ENCODE measurements at regions not wholly inside any gene's neighbourhood (a gene's known extent, or its start where the extent isn't known, plus 50 kb on each side); places are given as distances from the start of the nearest gene placed in this dataset.

DNA sequence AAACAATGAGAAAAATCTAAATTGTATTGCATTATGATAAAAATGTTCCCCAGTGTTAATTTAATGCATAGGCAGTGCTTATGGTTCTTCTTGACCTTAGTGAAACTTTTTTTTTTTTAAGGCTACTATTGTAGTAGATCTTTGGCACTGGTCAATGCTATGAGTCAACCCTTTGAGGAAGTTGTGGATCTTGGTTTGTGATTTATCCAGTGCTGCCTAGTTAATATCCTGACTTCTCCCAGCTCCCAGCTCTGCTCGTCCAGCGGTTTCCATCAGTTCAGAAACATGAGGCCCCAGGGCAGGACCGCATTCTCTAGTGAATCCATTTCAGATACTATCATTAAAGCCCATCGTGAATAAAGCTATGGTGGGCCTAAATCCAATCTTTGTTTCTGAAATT, 364.5 kb upstream of the JARID2 start:
- ChIA-PET RAD21 (ENCODE audit: unreplicated experiment) (no interaction called here), POLR2A (interaction anchor here (0.7 kb wide), 1 partner anchor 710 kb away, joined by 4 read pairs; no protein-coding TSS in a partner anchor), SMC1A (ENCODE audit: uncharacterized antibody, unreplicated experiment) (interaction anchor here (1.1 to 1.6 kb wide), 2 partner anchors 8 to 16 kb away, joined by 4 read pairs; no protein-coding TSS in a partner anchor), CTCF (interaction anchor here (0.6 kb wide), 2 partner anchors 25 to 455 kb away, joined by 3 read pairs; no protein-coding TSS in a partner anchor)
- H3K9me3 ChIP-seq (replicated peaks; ENCODE audit: control insufficient read depth, insufficient read depth, low read length) = no peaks in the 10 kb centered on the region; the same call in 2 of the 3 replicates
- ATAC-seq (no peak), DNase-seq (ENCODE audit: low read depth, low spot score) (no peak), FAIRE-seq (no peak)
- TF ChIP-seq, protein P1, sequence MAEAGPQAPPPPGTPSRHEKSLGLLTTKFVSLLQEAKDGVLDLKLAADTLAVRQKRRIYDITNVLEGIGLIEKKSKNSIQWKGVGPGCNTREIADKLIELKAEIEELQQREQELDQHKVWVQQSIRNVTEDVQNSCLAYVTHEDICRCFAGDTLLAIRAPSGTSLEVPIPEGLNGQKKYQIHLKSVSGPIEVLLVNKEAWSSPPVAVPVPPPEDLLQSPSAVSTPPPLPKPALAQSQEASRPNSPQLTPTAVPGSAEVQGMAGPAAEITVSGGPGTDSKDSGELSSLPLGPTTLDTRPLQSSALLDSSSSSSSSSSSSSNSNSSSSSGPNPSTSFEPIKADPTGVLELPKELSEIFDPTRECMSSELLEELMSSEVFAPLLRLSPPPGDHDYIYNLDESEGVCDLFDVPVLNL (IDR thresholded peaks at IDR 0.05; ENCODE audit: low read depth, low read length) = no peak
- no peak for TF ChIP-seq NR2F1 (conservative IDR thresholded peaks at IDR 0.05)
- no peak for TF ChIP-seq CBFB (IDR thresholded peaks at IDR 0.05; ENCODE audit: low read depth)
- TF ChIP-seq, protein P2, sequence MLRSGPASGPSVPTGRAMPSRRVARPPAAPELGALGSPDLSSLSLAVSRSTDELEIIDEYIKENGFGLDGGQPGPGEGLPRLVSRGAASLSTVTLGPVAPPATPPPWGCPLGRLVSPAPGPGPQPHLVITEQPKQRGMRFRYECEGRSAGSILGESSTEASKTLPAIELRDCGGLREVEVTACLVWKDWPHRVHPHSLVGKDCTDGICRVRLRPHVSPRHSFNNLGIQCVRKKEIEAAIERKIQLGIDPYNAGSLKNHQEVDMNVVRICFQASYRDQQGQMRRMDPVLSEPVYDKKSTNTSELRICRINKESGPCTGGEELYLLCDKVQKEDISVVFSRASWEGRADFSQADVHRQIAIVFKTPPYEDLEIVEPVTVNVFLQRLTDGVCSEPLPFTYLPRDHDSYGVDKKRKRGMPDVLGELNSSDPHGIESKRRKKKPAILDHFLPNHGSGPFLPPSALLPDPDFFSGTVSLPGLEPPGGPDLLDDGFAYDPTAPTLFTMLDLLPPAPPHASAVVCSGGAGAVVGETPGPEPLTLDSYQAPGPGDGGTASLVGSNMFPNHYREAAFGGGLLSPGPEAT (IDR thresholded peaks at IDR 0.05; ENCODE audit: low read depth) = no peak
- no peak for TF ChIP-seq EED (IDR thresholded peaks at IDR 0.05; ENCODE audit: low read depth)
- no peak for TF ChIP-seq RB1 (IDR thresholded peaks at IDR 0.05; ENCODE audit: borderline replicate concordance)
- no peak for TF ChIP-seq USF1 (IDR thresholded peaks at IDR 0.05; ENCODE audit: borderline replicate concordance, extremely low read length, insufficient read depth, low read depth, low read length)
- TF ChIP-seq IKZF1 (conservative IDR thresholded peaks at IDR 0.05) = no peak
- no peak for TF ChIP-seq RFX5 (IDR thresholded peaks at IDR 0.05; ENCODE audit: low read depth, low read length)
- no peak for TF ChIP-seq POU2F2 (IDR thresholded peaks at IDR 0.05; ENCODE audit: borderline replicate concordance, low read depth, low read length)
- no peak for TF ChIP-seq ZNF592 (IDR thresholded peaks at IDR 0.05)
- TF ChIP-seq SUZ12 (IDR thresholded peaks at IDR 0.05; ENCODE audit: unreplicated experiment) = no peak
- TF ChIP-seq POLR2AphosphoS5 (IDR thresholded peaks at IDR 0.05; ENCODE audit: low read length) = no peak
- no peak for TF ChIP-seq ZNF384 (IDR thresholded peaks at IDR 0.05; ENCODE audit: borderline replicate concordance, low read depth, low read length)
- TF ChIP-seq LARP7 (IDR thresholded peaks at IDR 0.05) = no peak
- no peak for TF ChIP-seq ZZZ3 (IDR thresholded peaks at IDR 0.05; ENCODE audit: control insufficient read depth, insufficient read length, low read depth)
- TF ChIP-seq SMAD1 (IDR thresholded peaks at IDR 0.05; ENCODE audit: low read depth, partially characterized antibody) = no peak
- H3K4me2 ChIP-seq (ENCODE audit: control insufficient read depth, insufficient read depth) = no peak overlapping the region
- peaks cover 17% of the 10 kb centered on the region for H3K4me1 ChIP-seq (ENCODE audit: control insufficient read depth, insufficient read depth, low read length)
- no peak overlapping the region for H2AFZ ChIP-seq (ENCODE audit: control insufficient read depth, low read depth, low read length)
- H3K4me3 ChIP-seq = no peak overlapping the region
- intact Hi-C loops (cut with micrococcal nuclease; ENCODE audit: unreplicated experiment) (no loop called here), in situ Hi-C loops (cut with MboI) (no loop called here)
- no peaks in the 10 kb centered on the region for H4K20me1 ChIP-seq (ENCODE audit: control insufficient read depth, insufficient read depth)
- no peak overlapping the region for H3K27ac ChIP-seq (ENCODE audit: control insufficient read depth, insufficient read depth)
- no peaks in the 10 kb centered on the region for H3K27me3 ChIP-seq (replicated peaks in 1 of 2; ENCODE audit: control insufficient read depth in 2 of 2, insufficient read depth in 2 of 2, low read length in 1 of 2)
- H3K36me3 ChIP-seq (ENCODE audit: control insufficient read depth in 2 of 2, insufficient read depth in 2 of 2, low read length in 1 of 2) = no peaks in the 10 kb centered on the region
- WGBS (ENCODE audit: insufficient coverage, insufficient replicate concordance, low lambda C conversion rate, missing lambda C conversion rate) = 57% methylated on average over 4 of the region's 4 CpGs
- BruUV-seq (replicated peaks) = no TSS peak
- no peak overlapping the region for H3K9ac ChIP-seq (ENCODE audit: control insufficient read depth, insufficient read depth, low read length)
- H3K79me2 ChIP-seq (ENCODE audit: control insufficient read depth, insufficient read depth, low read length) = no peaks in the 10 kb centered on the region

Measured in GM12878 (cell line).